H9 (cell line): ENCODE measurements at regions not wholly inside any gene's neighbourhood (a gene's known extent, or its start where the extent isn't known, plus 50 kb on each side); places are given as distances from the start of the nearest gene placed in this dataset.

Source experiments
- DNase-seq: peaks from one replicate; pipeline ENCODE4 v3.0.0-alpha.2; 2017
- H2AFZ ChIP-seq: one replicate; pipeline ENCODE4 v1.6.1; 2013; ENCODE audit warnings: mild to moderate bottlenecking, low read length, control low read depth, moderate library complexity
- H2AK5ac ChIP-seq: 2 replicates; pipeline ENCODE4 v1.6.1; 2013; ENCODE audit warnings: low read length, control low read depth, mixed read lengths; ENCODE audit not compliant: insufficient read length
- H2BK120ac ChIP-seq: one replicate; pipeline ENCODE4 v1.6.1; 2013; ENCODE audit warnings: low read depth, mild to moderate bottlenecking, low read length, control low read depth, inconsistent platforms; ENCODE audit not compliant: poor library complexity, severe bottlenecking
- H2BK12ac ChIP-seq: 2 replicates; pipeline ENCODE4 v1.6.1; 2013; ENCODE audit warnings: low read length, control low read depth, mixed read lengths, low read depth; ENCODE audit not compliant: insufficient read length
- H2BK15ac ChIP-seq: 2 replicates; pipeline ENCODE4 v1.6.1; 2013; ENCODE audit warnings: low read depth, low read length, control low read depth
- H2BK20ac ChIP-seq: one replicate; pipeline ENCODE4 v1.6.1; 2013; ENCODE audit warnings: low read depth, mild to moderate bottlenecking, low read length, control low read depth, inconsistent platforms; ENCODE audit not compliant: poor library complexity, severe bottlenecking
- H2BK5ac ChIP-seq: 2 replicates; pipeline ENCODE4 v1.6.1; 2013; ENCODE audit warnings: low read length, control low read depth, mixed read lengths; ENCODE audit not compliant: insufficient read length
- H3K14ac ChIP-seq: 2 replicates; pipeline ENCODE4 v1.6.1; 2013; ENCODE audit warnings: low read length, control low read depth; ENCODE audit not compliant: insufficient read depth
- H3K18ac ChIP-seq: 2 replicates; pipeline ENCODE4 v1.6.1; 2013; ENCODE audit warnings: low read depth, mild to moderate bottlenecking, mixed read lengths, low read length, control low read depth; ENCODE audit not compliant: insufficient read length
- H3K23ac ChIP-seq: 2 replicates; pipeline ENCODE4 v1.6.1; 2013; ENCODE audit warnings: low read length, control low read depth, mixed read lengths, low read depth; ENCODE audit not compliant: insufficient read length
- H3K23me2 ChIP-seq: 2 replicates; pipeline ENCODE4 v1.6.1; 2013; ENCODE audit warnings: low read depth, mild to moderate bottlenecking, mixed read lengths, low read length, control low read depth; ENCODE audit not compliant: insufficient read length, poor library complexity, severe bottlenecking
- H3K27ac ChIP-seq: 2 replicates; pipeline ENCODE4 v1.5.1; 2013; ENCODE audit warnings: low read length, control low read depth, mixed read lengths, low read depth; ENCODE audit not compliant: insufficient read length
- H3K27me3 ChIP-seq: 2 replicates; pipeline ENCODE4 v1.6.1; 2013; ENCODE audit warnings: low read length, control low read depth, inconsistent platforms; ENCODE audit not compliant: insufficient read depth
- H3K4ac ChIP-seq: 2 replicates; pipeline ENCODE4 v1.6.1; 2013; ENCODE audit warnings: low read depth, mild to moderate bottlenecking, control low read depth, inconsistent platforms, low read length, moderate library complexity
- H3K4me1 ChIP-seq: 2 replicates; pipeline ENCODE4 v1.6.1; 2013; ENCODE audit warnings: low read length, control low read depth, inconsistent platforms; ENCODE audit not compliant: insufficient read depth
- H3K4me2 ChIP-seq: 2 replicates; pipeline ENCODE4 v1.6.1; 2013; ENCODE audit warnings: low read length, control low read depth, mixed read lengths; ENCODE audit not compliant: insufficient read length, insufficient read depth
- H3K56ac ChIP-seq: 2 replicates; pipeline ENCODE4 v1.6.1; 2013; ENCODE audit warnings: low read depth, mild to moderate bottlenecking, mixed read lengths, low read length, control low read depth; ENCODE audit not compliant: insufficient read length
- H3K79me1 ChIP-seq: 2 replicates; pipeline ENCODE4 v1.6.1; 2013; ENCODE audit warnings: low read depth, mild to moderate bottlenecking, moderate library complexity, low read length, control low read depth, inconsistent platforms; ENCODE audit not compliant: insufficient read depth, poor library complexity, severe bottlenecking
- H3K79me2 ChIP-seq: 2 replicates; pipeline ENCODE4 v1.6.1; 2013; ENCODE audit warnings: low read length, control low read depth, inconsistent platforms; ENCODE audit not compliant: insufficient read depth
- H3K9ac ChIP-seq: 2 replicates; pipeline ENCODE4 v1.6.1; 2013; ENCODE audit warnings: low read length, control low read depth, mixed read lengths; ENCODE audit not compliant: insufficient read length; ENCODE audit errors: extremely low read depth
- H3K9me3 ChIP-seq: one replicate; pipeline ENCODE4 v1.6.1; 2013; ENCODE audit warnings: low read depth, low read length, inconsistent platforms; ENCODE audit not compliant: control insufficient read depth
- H3T11ph ChIP-seq: one replicate; pipeline ENCODE4 v1.6.1; 2013; ENCODE audit warnings: mild to moderate bottlenecking, low read length, control low read depth, inconsistent platforms
- H4K20me1 ChIP-seq: one replicate; pipeline ENCODE4 v1.6.1; 2013; ENCODE audit not compliant: control insufficient read depth, insufficient read length, insufficient read depth
- H4K5ac ChIP-seq: 2 replicates; pipeline ENCODE4 v1.6.1; 2013; ENCODE audit warnings: low read depth, mild to moderate bottlenecking, mixed read lengths, low read length, control low read depth; ENCODE audit not compliant: insufficient read length
- H4K8ac ChIP-seq: replicated peaks from 2 replicates; pipeline ENCODE4 v1.6.1; 2013; ENCODE audit warnings: low read length, control low read depth, mixed read lengths, low read depth; ENCODE audit not compliant: insufficient read length
- H4K91ac ChIP-seq: 2 replicates; pipeline ENCODE4 v1.6.1; 2013; ENCODE audit warnings: low read depth, mild to moderate bottlenecking, moderate library complexity, mixed read lengths, low read length, control low read depth; ENCODE audit not compliant: insufficient read length
- H3K27ac Mint-ChIP-seq, 3 experiments: 2 replicates in 2 of 3; 3 replicates in 1 of 3; pipeline ENCODE4 v1.8.0; 2020 to 2021; ENCODE audit warnings: mixed read lengths in 3 of 3, mild to moderate bottlenecking in 1 of 3, moderate library complexity in 1 of 3
- H3K27me3 Mint-ChIP-seq: 2 replicates; pipeline ENCODE4 v1.8.0; 2021; ENCODE audit warnings: low read depth, mild to moderate bottlenecking, moderate library complexity, mixed read lengths
- H3K36me3 Mint-ChIP-seq, 3 experiments: 2 replicates in 2 of 3; 3 replicates in 1 of 3; pipeline ENCODE4 v1.8.0; 2020 to 2021; ENCODE audit warnings: low read depth in 3 of 3, mixed read lengths in 3 of 3; ENCODE audit not compliant: insufficient read depth in 1 of 3
- H3K4me1 Mint-ChIP-seq, 2 experiments: 2 replicates each; pipeline ENCODE4 v1.8.0; 2020; ENCODE audit warnings: mixed read lengths in 2 of 2
- H3K4me3 Mint-ChIP-seq, 2 experiments: 2 replicates in 1 of 2; 3 replicates in 1 of 2; pipeline ENCODE4 v1.8.0; 2020 to 2021; ENCODE audit warnings: mild to moderate bottlenecking in 2 of 2, mixed read lengths in 2 of 2, moderate library complexity in 1 of 2
- H3K9me3 Mint-ChIP-seq, 2 experiments: 2 replicates in 1 of 2; 3 replicates in 1 of 2; pipeline ENCODE4 v1.8.0; 2020; ENCODE audit warnings: mild to moderate bottlenecking in 2 of 2, mixed read lengths in 2 of 2, moderate library complexity in 1 of 2
- TF ChIP-seq, protein P1 (sequence below): fragments of 200-600 bp; sonication (generic); conservative IDR thresholded peaks from 3 replicates; pipeline ENCODE4 v1.8.0; 2021; ENCODE audit warnings: antibody characterized with exemption, mild to moderate bottlenecking

GRCh38 chr3:76514836-76515235 lies 525.1 kb upstream of the ROBO2 start:
- H2AFZ ChIP-seq = no peak overlapping the region
- H3K27me3 ChIP-seq = no peaks in the 10 kb centered on the region
- no peaks in the 10 kb centered on the region for H4K20me1 ChIP-seq
- H2BK12ac ChIP-seq = no peak overlapping the region
- no peak overlapping the region for H2BK20ac ChIP-seq
- TF ChIP-seq, protein P1, sequence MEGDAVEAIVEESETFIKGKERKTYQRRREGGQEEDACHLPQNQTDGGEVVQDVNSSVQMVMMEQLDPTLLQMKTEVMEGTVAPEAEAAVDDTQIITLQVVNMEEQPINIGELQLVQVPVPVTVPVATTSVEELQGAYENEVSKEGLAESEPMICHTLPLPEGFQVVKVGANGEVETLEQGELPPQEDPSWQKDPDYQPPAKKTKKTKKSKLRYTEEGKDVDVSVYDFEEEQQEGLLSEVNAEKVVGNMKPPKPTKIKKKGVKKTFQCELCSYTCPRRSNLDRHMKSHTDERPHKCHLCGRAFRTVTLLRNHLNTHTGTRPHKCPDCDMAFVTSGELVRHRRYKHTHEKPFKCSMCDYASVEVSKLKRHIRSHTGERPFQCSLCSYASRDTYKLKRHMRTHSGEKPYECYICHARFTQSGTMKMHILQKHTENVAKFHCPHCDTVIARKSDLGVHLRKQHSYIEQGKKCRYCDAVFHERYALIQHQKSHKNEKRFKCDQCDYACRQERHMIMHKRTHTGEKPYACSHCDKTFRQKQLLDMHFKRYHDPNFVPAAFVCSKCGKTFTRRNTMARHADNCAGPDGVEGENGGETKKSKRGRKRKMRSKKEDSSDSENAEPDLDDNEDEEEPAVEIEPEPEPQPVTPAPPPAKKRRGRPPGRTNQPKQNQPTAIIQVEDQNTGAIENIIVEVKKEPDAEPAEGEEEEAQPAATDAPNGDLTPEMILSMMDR = no peak
- H4K8ac ChIP-seq = no peak overlapping the region
- H3K56ac ChIP-seq = no peak overlapping the region
- no peak overlapping the region for H2BK5ac ChIP-seq
- no peak overlapping the region for H2AK5ac ChIP-seq
- no peak overlapping the region for H3T11ph ChIP-seq
- H3K4me3 Mint-ChIP-seq = no peak overlapping the region
- peak overlapping the region in 1 of 3 experiments; percentile 29; a peak in 1 of 7 replicates for H3K27ac Mint-ChIP-seq
- H3K23me2 ChIP-seq = no peaks in the 10 kb centered on the region
- no peak overlapping the region for H3K23ac ChIP-seq
- no peak overlapping the region for H3K9ac ChIP-seq
- no peaks in the 10 kb centered on the region for H3K79me1 ChIP-seq
- no peaks in the 10 kb centered on the region for H3K9me3 ChIP-seq
- no peaks in the 10 kb centered on the region for H3K4me1 Mint-ChIP-seq
- no peaks in the 10 kb centered on the region for H3K4me1 ChIP-seq
- no peak overlapping the region for H2BK15ac ChIP-seq
- H3K79me2 ChIP-seq = no peaks in the 10 kb centered on the region
- no peak overlapping the region for H3K14ac ChIP-seq
- H3K18ac ChIP-seq = no peak overlapping the region
- no peaks in the 10 kb centered on the region for H3K36me3 Mint-ChIP-seq
- no peak overlapping the region for H2BK120ac ChIP-seq
- H4K91ac ChIP-seq = no peak overlapping the region
- no peak overlapping the region for H3K4me2 ChIP-seq
- DNase-seq = no peak
- H3K27ac ChIP-seq = no peak overlapping the region
- H3K9me3 Mint-ChIP-seq = no peaks in the 10 kb centered on the region
- H3K27me3 Mint-ChIP-seq = no peaks in the 10 kb centered on the region
- H4K5ac ChIP-seq = no peak overlapping the region
- H3K4ac ChIP-seq = no peak overlapping the region
